Activated T-cell treated with anti-CD3 and anti-CD28 coated beads, Interleukin-2, amount 50 U/mL, for 48 hours (primary cell): ENCODE measurements at regions not wholly inside any gene's neighbourhood (a gene's known extent, or its start where the extent isn't known, plus 50 kb on each side); places are given as distances from the start of the nearest gene placed in this dataset.

Source experiments
- DNase-seq, 2 experiments: peaks; one replicate each; pipeline ENCODE4 v3.0.0-alpha.2; 2020

DNA sequence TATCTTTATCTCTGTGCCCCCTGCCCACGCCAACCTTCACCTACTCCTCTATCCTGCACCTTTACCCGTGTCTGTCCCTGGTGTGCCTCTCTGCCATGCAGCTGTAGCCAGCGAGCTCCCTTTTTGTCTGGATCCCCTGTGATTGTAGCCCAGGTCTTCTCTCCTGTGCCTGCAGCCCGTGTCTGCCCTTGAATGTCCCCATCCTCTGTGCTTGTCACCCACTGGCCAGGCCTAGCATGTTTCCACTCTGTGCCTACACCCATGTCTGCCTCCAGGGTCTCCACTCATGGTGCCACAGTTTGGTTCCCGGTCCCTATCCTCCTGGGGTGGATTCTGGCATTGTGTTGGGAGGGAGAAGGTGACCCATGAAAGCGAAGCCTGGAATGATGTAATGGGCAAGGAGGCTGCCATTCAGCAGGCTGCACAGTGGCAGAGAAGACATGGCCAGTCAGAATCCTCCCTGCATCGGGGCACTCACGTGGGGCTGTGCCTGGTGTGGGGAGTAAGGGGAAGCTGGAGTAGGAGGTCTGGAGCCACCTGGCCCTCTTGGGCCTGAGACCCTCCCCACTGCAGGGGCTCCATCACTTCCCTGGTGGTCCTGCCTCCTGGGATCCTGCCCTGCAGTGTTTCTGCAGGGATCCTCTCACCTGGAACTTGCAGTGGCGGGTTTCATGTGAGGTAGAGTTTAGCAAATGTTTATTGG, 101.0 kb downstream of the GOSR1 start:
- DNase-seq, result peak in 1 of 2 experiments; percentile 5
